ENCODE measurements at regions not wholly inside any gene's neighbourhood (a gene's known extent, or its start where the extent isn't known, plus 50 kb on each side); places are given as distances from the start of the nearest gene placed in this dataset.

- no peak for TF ChIP-seq POLR2AphosphoS5 (IDR thresholded peaks at IDR 0.05)
- no peak for TF ChIP-seq CTCF (IDR thresholded peaks at IDR 0.05)
- no peak for TF ChIP-seq POLR2A (IDR thresholded peaks at IDR 0.05; ENCODE audit: low read depth)
Measured at GRCh38 chr12:25884920-25885234, 73.6 kb upstream of the RASSF8 start.

Measured in esophagus muscularis mucosa (tissue), 3 donors.